AG04450 (cell line): ENCODE measurements at regions not wholly inside any gene's neighbourhood (a gene's known extent, or its start where the extent isn't known, plus 50 kb on each side); places are given as distances from the start of the nearest gene placed in this dataset.

Source experiments
- CTCF ChIA-PET: fragments of 300-600, 350-600 bp; formaldehyde crosslinking; extraction: SDS; loops from one replicate; lab custom pipeline; 2022; ENCODE audit warnings: antibody characterized with exemption, inconsistent platforms; lab: Charles Lee
- POLR2A ChIA-PET: fragments of 350-600 bp; formaldehyde crosslinking; extraction: SDS; loops from one replicate; lab custom pipeline; 2021; ENCODE audit warnings: antibody characterized with exemption, inconsistent platforms; lab: Yijun Ruan, JAX
- DNase-seq: peaks from one replicate; pipeline ENCODE4 v3.0.0-alpha.2; 2011; ENCODE audit warnings: low read depth, low spot score
- H3K27ac ChIP-seq: one replicate; pipeline ENCODE4 v1.5.1; 2012; ENCODE audit warnings: low read depth, low read length, control low read depth
- H3K27me3 ChIP-seq: one replicate; pipeline ENCODE4 v1.6.0; 2012; ENCODE audit warnings: low read length; ENCODE audit not compliant: control insufficient read depth, insufficient read depth
- H3K4me3 ChIP-seq: 2 replicates; pipeline ENCODE4 v1.5.1; 2011; ENCODE audit warnings: mild to moderate bottlenecking, low read depth, low read length, control low read depth
- H3K9me3 ChIP-seq: 2 replicates; pipeline ENCODE4 v1.5.1; 2012; ENCODE audit warnings: low read length; ENCODE audit not compliant: control insufficient read depth, insufficient read depth
- CTCF ChIP-seq: IDR thresholded peaks from 2 replicates; pipeline ENCODE4 v1.5.1; 2011; ENCODE audit warnings: low read depth, low read length, control low read depth, inconsistent platforms

DNA sequence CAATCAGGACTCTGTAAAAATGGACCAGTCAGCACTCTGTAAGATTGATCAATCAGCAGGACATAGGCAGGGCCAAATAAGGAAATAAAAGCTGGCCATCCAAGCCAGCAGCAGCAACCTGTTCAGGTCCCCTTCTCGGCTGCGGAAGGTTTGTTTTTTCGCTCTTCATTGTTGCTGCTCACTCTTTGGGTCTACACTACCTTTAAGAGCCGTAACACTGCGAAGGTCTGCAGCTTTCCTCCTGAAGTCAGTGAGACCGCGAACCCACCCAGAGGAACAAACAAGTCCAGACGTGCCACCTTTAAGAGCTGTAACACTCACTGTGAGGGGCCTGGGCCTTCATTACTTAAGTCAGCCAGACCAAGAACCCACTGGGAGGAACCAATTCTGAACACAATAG lies 223.2 kb upstream of the EXOC2 start:
- Histone ChIP-seq H3K27me3 (peaks cover 5% of the 10 kb centered on the region), H3K27ac (no peak overlapping the region), H3K4me3 (no peak overlapping the region), H3K9me3 (peaks cover 9% of the 10 kb centered on the region)
- no peak for TF ChIP-seq CTCF
- no peak for DNase-seq
- ChIA-PET POLR2A (interaction anchor here (0.7 kb wide), 1 partner anchor 44 kb away, joined by 4 read pairs; no protein-coding TSS in a partner anchor), CTCF (no interaction called here)

GRCh38 chr6:912871-913835 lies 220.2 kb upstream of the EXOC2 start:
- peak; percentile 71 for TF ChIP-seq CTCF
- Histone ChIP-seq H3K4me3 (no peak overlapping the region), H3K27me3 (peaks cover 5% of the 10 kb centered on the region), H3K27ac (no peak overlapping the region), H3K9me3 (no peaks in the 10 kb centered on the region)
- ChIA-PET CTCF (interaction anchor here (0.6 to 2.7 kb wide), 19 partner anchors 20 to 510 kb away, joined by 3 to 11 read pairs (median 4); partner anchors contain the start of gene FOXF2), POLR2A (interaction anchor here (1.0 kb wide), 1 partner anchor 511 kb away, joined by 3 read pairs; no protein-coding TSS in a partner anchor)
- peak; percentile 8 for DNase-seq

GRCh38 chr6:907928-908327 lies 215.0 kb upstream of the EXOC2 start:
- peaks cover 2% of the 10 kb centered on the region for H3K27me3 ChIP-seq
- TF ChIP-seq CTCF: no peak
- no peak overlapping the region for H3K4me3 ChIP-seq
- ChIA-PET POLR2A (no interaction called here), CTCF (no interaction called here)
- no peaks in the 10 kb centered on the region for H3K9me3 ChIP-seq
- H3K27ac ChIP-seq: no peak overlapping the region
- no peak for DNase-seq

DNA sequence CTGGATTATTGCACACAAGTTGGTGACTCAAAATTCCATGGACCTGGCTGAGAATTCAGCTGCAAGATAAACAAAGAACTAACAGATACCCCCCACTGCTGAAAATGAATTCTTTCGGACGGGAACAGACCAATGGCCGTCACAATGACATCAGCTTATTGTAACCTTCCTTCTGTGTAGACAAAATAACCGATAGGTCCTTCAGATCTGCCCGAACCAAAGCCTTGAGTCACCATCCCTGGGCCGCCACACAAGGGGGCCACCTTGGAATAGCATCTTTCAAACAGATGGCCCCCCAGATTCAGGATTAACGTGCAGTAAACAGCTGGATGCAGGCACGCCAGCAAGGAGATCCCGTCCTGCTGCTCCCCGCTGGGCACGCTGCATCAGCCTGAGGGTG lies 214.0 kb upstream of the EXOC2 start:
- no peak for TF ChIP-seq CTCF
- Histone ChIP-seq H3K27ac (no peak overlapping the region), H3K27me3 (no peaks in the 10 kb centered on the region), H3K9me3 (no peaks in the 10 kb centered on the region), H3K4me3 (no peak overlapping the region)
- ChIA-PET POLR2A (no interaction called here), CTCF (no interaction called here)
- DNase-seq: no peak

DNA sequence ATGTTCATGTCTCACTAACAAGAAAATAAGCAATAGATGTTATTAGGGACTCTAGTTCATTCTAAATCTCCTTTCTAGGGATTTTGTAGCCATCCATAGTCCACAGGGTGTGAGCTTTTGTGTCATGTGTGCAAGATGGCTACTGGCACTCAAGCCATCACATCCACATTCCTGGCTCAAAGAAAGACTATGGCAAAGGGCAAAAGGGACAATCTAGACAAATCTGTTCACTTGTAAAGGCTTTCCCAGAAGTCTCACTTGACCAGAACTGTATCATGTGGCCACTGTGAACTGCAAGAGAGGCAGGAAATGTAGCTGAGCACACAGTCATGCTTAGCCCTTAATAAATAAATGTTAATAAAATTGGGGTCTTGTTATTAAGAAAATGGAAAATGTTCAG lies 212.6 kb upstream of the EXOC2 start:
- ChIA-PET POLR2A (no interaction called here), CTCF (no interaction called here)
- Histone ChIP-seq H3K4me3 (no peak overlapping the region), H3K27me3 (peaks cover 9% of the 10 kb centered on the region), H3K27ac (no peak overlapping the region), H3K9me3 (no peaks in the 10 kb centered on the region)
- no peak for TF ChIP-seq CTCF
- no peak for DNase-seq
